22Rv1 (cell line): ENCODE measurements at regions not wholly inside any gene's neighbourhood (a gene's known extent, or its start where the extent isn't known, plus 50 kb on each side); places are given as distances from the start of the nearest gene placed in this dataset.

Source experiments
- CTCF ChIP-seq: fragments of 450-650 bp; IDR thresholded peaks from 2 replicates; pipeline ENCODE4 v1.5.1; 2017; ENCODE audit warnings: mild to moderate bottlenecking
- ZFX ChIP-seq: fragments of 450-650 bp; IDR thresholded peaks from 2 replicates; pipeline ENCODE4 v1.6.1; 2017; ENCODE audit warnings: antibody characterized with exemption, borderline replicate concordance

GRCh38 chr17:53655591-53655990 lies 167.1 kb upstream of the KIF2B start:
- no peak for TF ChIP-seq CTCF
- no peak for TF ChIP-seq ZFX
